ENCODE measurements at regions not wholly inside any gene's neighbourhood (a gene's known extent, or its start where the extent isn't known, plus 50 kb on each side); places are given as distances from the start of the nearest gene placed in this dataset.

DNA sequence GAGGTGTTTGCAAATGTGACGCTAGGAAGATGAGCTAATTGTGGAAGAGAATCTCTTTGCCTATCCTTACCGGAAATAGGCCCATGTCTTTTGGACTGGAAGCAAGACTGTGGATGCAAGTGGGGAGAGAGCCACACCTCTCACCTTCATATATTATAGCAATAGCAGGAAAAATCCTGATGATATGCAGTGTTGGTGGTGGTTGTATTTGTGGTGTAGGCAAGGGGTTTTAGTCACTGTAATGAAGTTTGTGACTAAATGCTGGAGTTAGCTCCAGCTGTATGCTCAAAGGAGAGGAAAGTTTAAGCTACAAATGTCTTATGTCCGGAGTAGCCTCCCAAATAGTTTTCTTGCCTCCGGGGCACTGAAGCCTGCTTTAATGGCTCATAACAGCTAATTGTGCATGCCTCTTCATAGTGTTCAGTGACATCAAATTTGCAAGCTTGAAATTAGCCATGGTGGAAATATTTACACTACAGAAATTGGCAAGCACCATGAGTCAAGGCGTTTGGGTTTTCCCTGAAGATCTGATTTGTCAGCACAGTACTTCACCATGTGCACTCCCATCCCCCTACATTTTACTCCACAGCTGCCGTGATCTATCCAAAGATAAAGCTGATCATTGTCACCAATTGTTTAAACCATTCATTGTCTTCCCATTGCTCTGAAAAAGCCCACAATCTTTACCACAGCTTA, 102.6 kb upstream of the ZNF644 start:
- CTCF ChIA-PET = no interaction called here
- H3K4me3 Mint-ChIP-seq (ENCODE audit: low read depth, unreplicated experiment) = no peak overlapping the region
- H3K36me3 Mint-ChIP-seq (ENCODE audit: insufficient read depth, unreplicated experiment) = no peaks in the 10 kb centered on the region
- TF ChIP-seq, protein P1, sequence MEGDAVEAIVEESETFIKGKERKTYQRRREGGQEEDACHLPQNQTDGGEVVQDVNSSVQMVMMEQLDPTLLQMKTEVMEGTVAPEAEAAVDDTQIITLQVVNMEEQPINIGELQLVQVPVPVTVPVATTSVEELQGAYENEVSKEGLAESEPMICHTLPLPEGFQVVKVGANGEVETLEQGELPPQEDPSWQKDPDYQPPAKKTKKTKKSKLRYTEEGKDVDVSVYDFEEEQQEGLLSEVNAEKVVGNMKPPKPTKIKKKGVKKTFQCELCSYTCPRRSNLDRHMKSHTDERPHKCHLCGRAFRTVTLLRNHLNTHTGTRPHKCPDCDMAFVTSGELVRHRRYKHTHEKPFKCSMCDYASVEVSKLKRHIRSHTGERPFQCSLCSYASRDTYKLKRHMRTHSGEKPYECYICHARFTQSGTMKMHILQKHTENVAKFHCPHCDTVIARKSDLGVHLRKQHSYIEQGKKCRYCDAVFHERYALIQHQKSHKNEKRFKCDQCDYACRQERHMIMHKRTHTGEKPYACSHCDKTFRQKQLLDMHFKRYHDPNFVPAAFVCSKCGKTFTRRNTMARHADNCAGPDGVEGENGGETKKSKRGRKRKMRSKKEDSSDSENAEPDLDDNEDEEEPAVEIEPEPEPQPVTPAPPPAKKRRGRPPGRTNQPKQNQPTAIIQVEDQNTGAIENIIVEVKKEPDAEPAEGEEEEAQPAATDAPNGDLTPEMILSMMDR (IDR thresholded peaks at IDR 0.05; ENCODE audit: unreplicated experiment) = no peak
- no peaks in the 10 kb centered on the region for H3K9me3 Mint-ChIP-seq (ENCODE audit: low read depth, unreplicated experiment)
- BruUV-seq (replicated peaks) = no TSS peak
- H3K27ac Mint-ChIP-seq (ENCODE audit: unreplicated experiment) = no peak overlapping the region
- no peaks in the 10 kb centered on the region for H3K27me3 Mint-ChIP-seq (ENCODE audit: unreplicated experiment)
- peaks cover 13% of the 10 kb centered on the region for H3K4me1 Mint-ChIP-seq (ENCODE audit: low read depth, unreplicated experiment)
- no peak for DNase-seq
- intact Hi-C loops (cut with micrococcal nuclease; ENCODE audit: unreplicated experiment) = no loop called here

DNA sequence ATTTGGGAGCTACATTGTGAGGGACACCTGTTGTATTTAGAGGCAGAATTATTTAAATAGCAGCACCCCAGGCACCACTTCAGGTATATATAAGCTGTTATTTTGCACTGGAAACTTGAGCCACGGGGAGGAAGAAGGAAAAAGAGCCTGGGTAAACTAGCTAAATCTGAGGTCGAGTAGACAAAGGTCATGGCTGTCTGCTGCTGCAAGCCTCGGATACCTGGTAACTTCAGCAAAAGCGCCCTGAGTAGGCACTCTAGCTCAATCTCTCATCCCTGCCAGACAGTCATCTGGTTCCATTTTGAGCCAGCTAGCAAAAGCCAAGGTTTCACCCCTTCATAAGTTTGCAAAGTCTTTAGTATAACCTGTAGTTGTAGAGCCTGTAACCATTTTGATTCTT, 101.9 kb upstream of the ZNF644 start:
- Mint-ChIP-seq H3K4me3 (ENCODE audit: low read depth, unreplicated experiment) (no peak overlapping the region), H3K27ac (ENCODE audit: unreplicated experiment) (no peak overlapping the region), H3K4me1 (ENCODE audit: low read depth, unreplicated experiment) (peaks cover 13% of the 10 kb centered on the region), H3K9me3 (ENCODE audit: low read depth, unreplicated experiment) (no peaks in the 10 kb centered on the region), H3K36me3 (ENCODE audit: insufficient read depth, unreplicated experiment) (no peaks in the 10 kb centered on the region), H3K27me3 (ENCODE audit: unreplicated experiment) (no peaks in the 10 kb centered on the region)
- DNase-seq = no peak
- intact Hi-C loops (cut with micrococcal nuclease; ENCODE audit: unreplicated experiment) = no loop called here
- BruUV-seq (replicated peaks) = no TSS peak
- CTCF ChIA-PET = no interaction called here
- TF ChIP-seq, protein P1 (IDR thresholded peaks at IDR 0.05; ENCODE audit: unreplicated experiment) = no peak

DNA sequence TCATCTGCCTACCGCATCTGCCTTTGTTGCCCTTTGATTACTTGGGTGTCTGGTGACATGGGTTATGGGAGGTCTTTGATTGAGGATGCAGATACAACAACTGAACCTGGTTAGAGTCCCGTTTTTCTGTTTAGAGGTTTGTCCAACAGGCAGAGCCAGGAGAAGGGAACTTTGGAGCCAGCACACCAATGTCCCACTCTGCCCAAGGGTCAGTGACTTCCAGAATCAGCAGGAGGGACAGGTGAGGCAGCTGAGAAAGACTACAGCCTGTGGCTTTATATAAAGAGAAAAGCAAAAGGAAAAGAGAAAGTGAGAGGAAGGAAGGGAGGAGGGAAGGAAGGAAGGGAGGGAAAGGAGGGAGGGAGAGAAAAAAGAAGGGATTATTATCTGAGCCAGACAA, 101.5 kb upstream of the ZNF644 start:
- Mint-ChIP-seq H3K27ac (ENCODE audit: unreplicated experiment) (no peak overlapping the region), H3K4me3 (ENCODE audit: low read depth, unreplicated experiment) (no peak overlapping the region), H3K36me3 (ENCODE audit: insufficient read depth, unreplicated experiment) (no peaks in the 10 kb centered on the region), H3K4me1 (ENCODE audit: low read depth, unreplicated experiment) (peaks cover 13% of the 10 kb centered on the region), H3K27me3 (ENCODE audit: unreplicated experiment) (no peaks in the 10 kb centered on the region), H3K9me3 (ENCODE audit: low read depth, unreplicated experiment) (no peaks in the 10 kb centered on the region)
- no TSS peak for BruUV-seq (replicated peaks)
- TF ChIP-seq, protein P1 (IDR thresholded peaks at IDR 0.05; ENCODE audit: unreplicated experiment) = no peak
- CTCF ChIA-PET = no interaction called here
- intact Hi-C loops (cut with micrococcal nuclease; ENCODE audit: unreplicated experiment) = no loop called here
- no peak for DNase-seq

GRCh38 chr1:91122106-91122717, 100.4 kb upstream of the ZNF644 start:
- Mint-ChIP-seq H3K27me3 (ENCODE audit: unreplicated experiment) (no peaks in the 10 kb centered on the region), H3K4me3 (ENCODE audit: low read depth, unreplicated experiment) (no peak overlapping the region), H3K36me3 (ENCODE audit: insufficient read depth, unreplicated experiment) (no peaks in the 10 kb centered on the region), H3K9me3 (ENCODE audit: low read depth, unreplicated experiment) (no peaks in the 10 kb centered on the region), H3K4me1 (ENCODE audit: low read depth, unreplicated experiment) (peaks cover 13% of the 10 kb centered on the region), H3K27ac (ENCODE audit: unreplicated experiment) (no peak overlapping the region)
- no peak for DNase-seq
- intact Hi-C loops (cut with micrococcal nuclease; ENCODE audit: unreplicated experiment) = no loop called here
- CTCF ChIA-PET = no interaction called here
- TF ChIP-seq, protein P1 (IDR thresholded peaks at IDR 0.05; ENCODE audit: unreplicated experiment) = no peak
- BruUV-seq (replicated peaks) = no TSS peak

Measured in Calu3 (cell line).